GM19324 (cell line): ENCODE measurements at regions not wholly inside any gene's neighbourhood (a gene's known extent, or its start where the extent isn't known, plus 50 kb on each side); places are given as distances from the start of the nearest gene placed in this dataset.
"Not testable (repeated sequence)": the region's sequence is repeated elsewhere in the genome, so short reads cannot be mapped to it uniquely, and the experiment has no call there.

Experiments used
- ATAC-seq: cut with Tn5 transposase; IDR thresholded peaks from one replicate; pipeline ENCODE4 v1.9.1; 2021; ENCODE audit warnings: mild to moderate bottlenecking, moderate library complexity; ENCODE audit not compliant: unreplicated experiment, low FRiP score

DNA sequence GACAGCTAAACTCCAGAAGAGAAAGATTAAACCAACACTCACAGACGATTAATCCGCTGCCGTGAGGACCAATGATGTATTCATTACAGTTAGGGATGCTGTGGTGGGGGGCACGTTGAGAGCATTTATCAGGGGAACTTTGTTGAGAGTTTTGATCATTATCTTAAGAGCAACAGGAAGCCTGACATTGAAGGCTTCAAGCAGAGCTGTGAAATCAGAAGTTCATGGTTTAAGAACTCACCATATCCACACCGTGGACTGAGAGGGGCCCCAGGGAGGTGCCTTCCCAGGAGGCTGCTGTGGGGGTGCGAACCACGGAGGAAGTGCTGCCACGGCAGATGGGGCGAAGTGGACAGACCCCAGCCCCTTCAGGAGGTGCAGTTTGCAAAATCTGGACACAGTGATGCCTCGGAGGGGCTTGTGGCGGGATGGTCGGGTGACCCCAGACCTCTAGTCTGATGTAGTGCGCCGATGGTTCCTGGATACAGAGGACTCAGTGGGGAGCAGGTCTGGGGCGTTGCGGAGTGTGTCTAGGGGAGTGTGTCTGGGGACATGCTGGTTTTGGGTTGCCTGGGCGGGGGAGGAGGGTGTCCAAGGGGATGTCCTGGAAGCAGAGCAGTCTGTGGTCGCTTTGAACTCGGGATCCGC, 73.0 kb downstream of the DIO3 start:
- ATAC-seq = no peak

DNA sequence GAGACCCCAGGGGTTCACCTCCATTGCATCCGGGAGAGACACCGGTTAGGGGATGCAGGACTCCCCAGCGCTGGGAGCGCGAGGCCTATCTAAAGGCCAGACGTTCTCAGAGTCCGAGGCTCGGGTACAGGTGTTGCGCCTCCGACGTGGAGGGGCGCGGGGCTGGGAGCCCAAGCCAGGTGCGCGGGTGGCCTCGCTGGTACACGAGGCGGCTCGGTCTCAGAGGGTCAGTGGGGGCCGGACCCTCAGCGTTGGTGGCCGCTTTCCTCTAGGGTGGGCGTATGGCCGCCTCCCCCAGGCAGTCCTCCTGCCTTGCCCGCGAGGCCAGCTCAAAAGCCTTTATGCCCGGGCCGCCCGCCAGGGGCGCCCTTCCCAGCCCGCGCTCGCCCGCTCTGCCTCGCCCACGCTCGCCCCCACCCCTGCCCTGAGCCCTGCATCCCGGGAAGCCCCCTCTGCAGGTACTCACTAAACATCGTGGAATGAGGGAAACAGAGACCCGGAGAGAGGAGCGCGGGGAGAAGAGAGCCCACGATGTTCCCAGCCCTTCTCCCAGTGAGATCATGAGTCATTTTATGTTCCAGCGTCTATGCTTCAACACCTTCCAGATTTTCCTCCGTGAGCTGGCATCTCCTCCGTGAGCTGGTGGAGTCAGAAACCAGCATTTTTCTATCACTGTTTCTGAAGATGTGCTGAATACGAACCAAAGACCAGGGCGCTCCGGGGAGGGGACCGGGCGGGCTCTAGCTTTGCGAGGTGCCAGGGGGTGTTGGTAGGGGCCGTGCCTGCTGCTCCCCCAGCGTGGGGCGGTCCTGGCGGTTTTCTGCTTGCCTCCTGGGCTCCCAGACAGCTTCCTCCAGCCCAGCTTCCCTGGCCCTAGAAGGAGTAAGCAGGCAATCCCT, 73.8 kb downstream of the DIO3 start:
- ATAC-seq = no peak

DNA sequence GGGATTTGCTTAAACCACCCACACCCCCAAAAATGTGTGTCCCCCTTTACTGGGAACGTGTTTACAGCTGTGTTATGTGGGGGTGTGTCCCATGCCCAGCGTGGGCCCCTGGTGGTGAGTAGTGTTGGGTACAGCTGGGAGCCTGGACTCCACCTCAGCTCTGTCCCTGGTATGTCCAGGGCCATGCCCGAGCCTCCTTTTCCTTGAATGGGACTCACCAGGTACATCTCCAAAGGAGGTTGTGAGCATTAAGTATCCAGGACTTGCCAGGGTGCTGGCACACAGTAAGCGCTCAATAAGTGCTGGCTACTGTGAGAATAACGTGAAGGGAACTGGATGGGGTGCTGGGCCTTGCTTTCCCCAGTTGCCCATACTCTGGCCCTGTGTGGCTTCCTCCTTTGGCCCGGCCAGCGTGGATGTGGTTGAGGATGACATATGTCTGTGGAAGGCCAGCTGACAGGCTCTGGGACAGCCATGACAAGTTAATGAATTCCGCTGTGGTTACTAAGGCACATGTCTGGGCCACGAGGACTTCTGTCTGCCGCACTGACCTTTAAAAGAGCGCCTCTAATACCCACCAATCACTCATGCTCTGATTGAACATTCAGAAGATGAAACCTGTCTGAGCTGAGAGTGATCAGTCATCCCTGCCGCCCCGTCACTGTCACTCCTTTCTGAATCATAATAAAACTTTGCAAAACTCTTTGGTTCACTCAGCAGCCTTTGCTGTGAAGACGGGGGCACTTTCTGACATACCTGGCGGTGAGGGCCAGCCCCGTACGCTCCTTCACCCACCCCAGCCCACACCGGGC, 74.7 kb downstream of the DIO3 start:
- ATAC-seq = no peak

DNA sequence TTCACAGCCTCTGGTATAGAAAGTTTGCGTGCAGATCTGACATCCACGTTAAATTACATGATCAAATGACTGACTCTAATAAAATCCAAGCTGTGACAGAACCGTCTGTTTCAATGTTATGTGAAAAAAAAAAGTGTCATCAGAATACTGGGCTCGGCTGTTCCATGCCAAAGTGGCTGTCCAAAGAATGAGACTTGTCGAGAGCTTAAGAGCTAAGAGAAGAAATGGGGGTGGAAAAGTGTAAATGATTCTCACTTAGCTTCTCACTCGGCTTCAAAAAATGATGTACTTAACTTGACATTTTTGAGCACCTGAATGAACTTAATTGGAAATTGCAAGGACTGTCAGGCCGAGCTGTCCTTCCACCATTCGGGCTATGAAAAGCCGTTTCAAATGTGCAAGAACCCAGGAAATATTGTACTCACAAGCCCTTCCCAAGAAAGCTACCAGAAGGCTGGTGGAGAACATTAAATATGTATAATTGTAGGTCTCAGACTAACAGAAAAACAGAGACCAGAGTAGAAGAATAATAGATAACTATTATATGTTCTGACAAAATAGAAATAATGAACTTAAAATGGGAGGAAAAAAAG, 78.0 kb downstream of the DIO3 start:
- ATAC-seq = no peak

DNA sequence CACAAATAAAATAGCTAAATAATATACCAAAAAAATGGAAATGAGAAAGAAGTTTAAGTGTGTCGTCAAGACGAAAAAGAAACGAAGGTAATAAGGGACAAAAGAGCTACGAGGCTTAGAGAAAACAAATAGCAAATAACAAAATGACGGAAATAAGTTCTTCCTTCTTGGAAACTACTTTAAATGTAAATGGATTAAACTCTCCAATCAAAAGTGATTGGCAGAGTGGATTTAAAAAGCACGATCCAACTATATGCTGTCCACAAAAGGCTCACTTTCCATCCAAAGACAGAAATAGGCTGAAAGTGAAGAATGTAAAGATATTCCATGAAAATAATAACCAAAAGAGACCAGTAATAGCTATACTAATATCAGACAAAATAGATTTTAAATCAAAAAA, 82.4 kb downstream of the DIO3 start:
- no peak for ATAC-seq

DNA sequence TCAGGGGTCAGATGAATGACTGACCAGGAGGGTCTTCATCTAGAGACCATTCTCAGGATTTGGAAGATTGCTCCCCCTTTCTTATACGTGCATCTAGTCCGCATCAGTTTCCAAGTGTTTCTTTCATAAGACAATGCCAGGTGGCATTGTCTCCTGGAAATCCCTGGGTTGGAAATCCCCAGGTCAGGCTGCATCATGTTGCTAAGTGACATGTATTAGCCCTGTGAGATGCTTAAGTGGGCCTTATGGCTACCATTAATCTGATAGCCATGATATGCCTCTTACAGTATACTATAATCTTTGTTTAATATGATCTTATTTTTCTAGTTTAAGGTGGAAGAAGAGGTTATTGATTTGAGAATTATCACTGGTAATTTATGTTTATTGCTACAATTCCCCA, 92.8 kb downstream of the DIO3 start:
- ATAC-seq = no peak

DNA sequence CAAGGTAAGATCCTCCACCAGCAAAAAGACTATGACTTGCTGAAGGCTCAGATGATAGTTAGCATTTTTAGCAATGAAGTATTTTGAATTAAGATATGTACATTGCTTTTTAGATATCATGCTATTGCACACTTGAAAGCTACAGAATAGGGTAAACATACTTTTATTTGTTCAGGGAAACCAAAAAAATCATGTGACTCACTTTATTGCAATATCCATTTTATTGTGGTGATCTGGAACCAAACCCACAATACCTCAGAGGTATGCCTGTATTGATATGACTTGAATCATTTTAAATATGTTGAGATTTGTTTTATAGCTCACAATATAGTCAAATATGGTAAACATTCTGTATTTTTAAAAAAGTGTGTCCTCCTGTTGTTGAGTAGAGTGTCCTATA, 96.1 kb downstream of the DIO3 start:
- ATAC-seq = no peak

DNA sequence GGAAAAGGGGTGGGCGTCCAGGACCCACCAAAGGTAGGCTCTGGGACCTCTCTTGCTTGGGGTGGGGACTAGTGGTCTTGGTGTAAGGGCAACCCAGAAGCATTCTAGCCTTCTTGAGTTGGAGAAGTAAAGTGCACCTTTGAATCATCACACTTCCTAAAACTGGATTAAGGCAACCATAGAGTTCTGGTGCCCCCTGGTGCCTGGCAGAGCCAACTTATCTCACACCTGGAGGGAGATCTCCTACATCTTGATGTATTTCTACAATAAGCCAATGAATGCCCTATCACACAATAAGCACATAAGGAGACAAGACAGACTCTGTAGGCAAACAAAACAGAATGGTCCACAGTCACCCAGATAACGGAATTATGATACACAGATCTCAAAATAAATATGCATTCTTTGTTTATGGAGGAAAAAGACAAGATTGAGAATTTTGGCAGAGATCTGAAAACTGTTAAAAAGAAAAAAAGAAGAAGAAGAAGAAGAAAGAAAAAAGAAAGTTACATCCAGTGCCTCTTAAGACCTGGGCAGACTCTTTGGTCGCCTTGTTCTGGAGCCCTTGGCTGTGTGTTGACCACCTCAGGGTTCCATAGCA, 95.9 kb upstream of the PPP2R5C start:
- peak; percentile 43 for ATAC-seq

DNA sequence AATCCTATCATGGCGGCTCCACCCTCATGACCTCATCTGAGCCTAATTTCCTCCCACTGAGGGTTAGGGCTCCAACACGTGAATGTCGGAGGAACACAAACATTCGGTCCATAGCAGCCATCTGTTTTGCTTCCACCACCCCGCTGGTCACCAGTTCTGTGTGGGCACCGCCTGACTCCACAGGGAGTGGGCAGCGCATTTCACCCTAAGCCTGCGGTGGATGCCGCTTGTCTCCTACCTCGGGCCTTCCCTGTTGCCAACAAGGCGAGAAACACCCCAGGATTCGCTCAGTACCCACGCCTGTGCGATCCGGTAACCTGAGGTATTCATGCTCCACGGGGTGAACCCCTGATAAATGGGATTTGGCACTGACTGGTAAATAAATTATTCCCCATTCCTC, 95.2 kb upstream of the PPP2R5C start:
- no peak for ATAC-seq

DNA sequence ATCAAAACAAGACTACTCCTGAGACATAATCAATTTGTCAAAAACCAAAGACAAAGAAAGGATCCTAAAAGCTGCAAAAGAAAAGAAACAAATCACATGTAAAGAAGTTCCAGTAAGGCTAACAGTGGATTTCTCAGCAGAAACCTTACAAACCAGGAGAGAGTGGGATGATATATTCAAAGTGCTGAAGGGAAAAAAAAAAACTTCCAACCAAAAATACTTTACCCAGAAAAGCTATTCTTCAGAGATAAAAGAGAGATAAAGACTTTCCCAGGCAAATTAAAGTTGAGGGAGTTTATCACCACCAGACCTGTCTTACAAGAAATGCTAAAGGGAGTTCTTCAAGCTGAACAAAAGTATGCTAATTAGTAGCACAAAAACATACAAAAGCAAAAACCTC, 91.9 kb upstream of the PPP2R5C start:
- no peak for ATAC-seq

DNA sequence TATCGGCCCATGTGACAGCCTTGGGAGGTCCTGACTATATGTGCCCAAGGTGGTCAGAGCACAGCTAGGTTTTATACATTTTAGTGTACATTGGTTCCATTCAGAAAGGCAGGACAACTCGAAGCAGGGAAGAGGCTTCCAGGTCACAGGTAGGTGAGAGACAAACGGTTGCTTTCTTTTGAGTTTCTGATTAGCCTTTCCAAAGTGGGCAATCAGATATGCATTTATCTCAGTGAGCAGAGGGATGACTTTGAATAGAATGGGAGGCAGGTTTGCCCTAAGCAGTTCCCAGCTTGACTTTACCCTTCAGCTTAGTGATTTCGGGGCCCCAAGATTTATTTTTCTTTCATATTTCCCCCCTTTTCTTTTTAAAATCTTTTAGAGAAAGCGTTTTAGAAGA, 87.6 kb upstream of the PPP2R5C start:
- no peak for ATAC-seq

DNA sequence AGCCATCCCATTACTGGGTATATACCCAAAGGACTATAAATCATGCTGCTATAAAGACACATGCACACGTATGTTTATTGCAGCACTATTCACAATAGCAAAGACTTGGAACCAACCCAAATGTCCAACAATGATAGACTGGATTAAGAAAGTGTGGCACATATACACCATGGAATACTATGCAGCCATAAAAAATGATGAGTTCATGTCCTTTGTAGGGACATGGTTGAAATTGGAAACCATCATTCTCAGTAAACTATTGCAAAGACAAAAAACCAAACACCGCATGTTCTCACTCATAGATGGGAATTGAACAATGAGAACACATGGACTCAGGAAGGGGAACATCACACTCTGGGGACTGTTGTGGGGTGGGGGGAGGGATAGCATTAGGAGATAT, 85.7 kb upstream of the PPP2R5C start:
- ATAC-seq = not testable (repeated sequence)

DNA sequence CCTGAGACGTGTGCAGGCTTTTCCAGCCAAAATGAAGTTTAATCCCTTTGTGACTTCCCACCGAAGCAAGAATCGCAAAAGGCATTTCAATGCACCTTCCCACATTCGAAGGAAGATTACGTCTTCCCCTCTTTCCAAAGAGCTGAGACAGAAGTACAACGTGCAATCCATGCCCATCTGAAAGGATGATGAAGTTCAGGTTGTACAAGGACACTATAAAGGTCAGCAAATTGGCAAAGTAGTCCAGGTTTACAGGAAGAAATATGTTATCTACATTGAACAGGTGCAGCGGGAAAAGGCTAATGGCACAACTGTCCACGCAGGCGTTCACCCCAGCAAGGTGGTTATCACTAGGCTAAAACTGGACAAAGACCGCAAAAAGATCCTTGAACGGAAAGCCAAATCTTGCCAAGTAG, 83.6 kb upstream of the PPP2R5C start:
- not testable (repeated sequence) for ATAC-seq

DNA sequence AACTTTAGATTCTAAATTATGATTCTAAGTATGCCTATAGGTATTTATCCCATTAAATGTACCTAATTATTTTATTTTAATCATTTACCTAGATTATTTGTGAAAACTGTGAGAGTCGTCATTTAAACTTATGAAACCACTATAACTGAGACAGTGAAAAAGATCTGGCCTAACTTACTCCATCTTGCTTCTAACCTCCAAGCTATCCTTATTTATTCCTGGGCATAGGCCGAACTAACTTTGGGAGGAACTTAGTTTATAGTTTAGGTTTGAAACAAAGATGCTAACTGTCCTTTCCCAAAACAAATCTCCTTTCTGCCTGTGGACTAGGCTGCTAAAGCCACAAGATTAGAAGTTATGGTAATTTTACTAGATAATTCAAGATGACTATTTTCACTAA, 79.7 kb upstream of the PPP2R5C start:
- no peak for ATAC-seq

DNA sequence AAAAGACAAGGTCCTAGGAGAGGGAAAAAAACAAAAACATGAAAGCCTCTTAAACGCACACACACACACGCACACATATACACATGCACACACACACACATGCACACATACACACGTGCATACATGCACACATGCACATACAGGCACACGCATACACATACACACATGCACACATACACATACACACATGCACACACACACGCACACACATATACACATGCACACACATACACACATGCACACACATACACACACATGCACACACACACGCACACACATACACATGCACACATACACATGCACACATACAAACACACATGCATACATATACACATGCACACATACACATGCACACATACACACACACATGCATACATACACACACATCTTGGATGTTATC, 78.1 kb upstream of the PPP2R5C start:
- ATAC-seq = no peak

DNA sequence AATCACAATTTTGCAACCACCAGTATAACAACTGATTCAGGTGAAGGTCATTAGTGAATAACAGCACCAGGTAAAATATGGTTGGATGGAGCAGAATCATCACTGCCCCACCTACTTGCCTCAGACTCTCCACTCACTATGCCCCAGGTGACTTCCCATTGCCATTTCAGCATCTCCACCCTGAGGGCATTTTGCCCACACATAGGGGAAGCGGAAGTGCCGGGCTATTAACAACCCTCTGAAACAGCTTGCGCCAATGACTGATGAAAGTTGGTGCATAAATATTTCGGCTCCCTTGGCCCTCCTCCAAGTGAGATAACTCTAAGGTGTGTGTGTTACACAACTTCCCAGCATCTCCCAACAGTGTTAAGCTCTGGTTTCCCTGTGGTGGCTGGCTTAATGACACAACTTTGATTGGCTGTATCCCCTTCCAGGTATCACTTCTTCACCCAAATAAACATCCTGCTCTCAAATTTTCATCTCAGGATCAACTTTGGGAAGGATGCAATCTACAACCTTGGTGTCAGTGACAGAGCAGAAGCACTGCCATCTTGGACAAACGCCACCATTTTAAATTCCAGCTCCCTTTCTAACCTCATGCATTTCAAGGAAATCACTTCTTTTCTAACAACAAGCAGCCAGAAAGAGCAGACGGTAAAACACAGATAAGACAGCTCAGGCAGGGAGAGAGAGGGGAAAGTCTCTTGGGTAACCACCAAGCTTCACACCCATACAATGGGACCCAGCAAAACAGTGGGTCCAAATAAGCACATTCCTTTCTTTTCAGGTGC, 73.6 kb upstream of the PPP2R5C start:
- no peak for ATAC-seq

DNA sequence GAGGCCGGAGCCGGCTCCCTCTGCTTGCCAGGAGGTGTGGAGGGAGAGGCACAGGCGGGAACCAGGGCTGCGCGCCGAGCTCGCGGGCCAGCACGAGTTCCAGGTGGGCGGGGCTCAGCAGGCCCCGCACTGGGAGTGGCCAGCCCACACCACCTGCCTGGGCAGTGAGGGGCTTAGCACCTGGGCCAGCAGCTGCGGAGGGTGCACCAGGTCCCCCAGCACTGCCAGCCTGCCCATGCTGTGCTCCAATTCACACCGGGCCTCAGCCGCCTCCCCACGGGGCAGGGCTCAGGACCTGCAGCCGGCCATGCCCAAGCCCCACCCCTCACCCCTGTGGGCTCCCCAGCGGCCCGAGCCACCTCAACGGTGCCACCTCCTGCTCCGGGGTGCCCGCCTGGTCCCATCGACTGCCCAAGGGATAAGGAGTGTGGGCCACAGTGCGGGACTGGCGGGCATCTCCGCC, 72.4 kb upstream of the PPP2R5C start:
- no peak for ATAC-seq

DNA sequence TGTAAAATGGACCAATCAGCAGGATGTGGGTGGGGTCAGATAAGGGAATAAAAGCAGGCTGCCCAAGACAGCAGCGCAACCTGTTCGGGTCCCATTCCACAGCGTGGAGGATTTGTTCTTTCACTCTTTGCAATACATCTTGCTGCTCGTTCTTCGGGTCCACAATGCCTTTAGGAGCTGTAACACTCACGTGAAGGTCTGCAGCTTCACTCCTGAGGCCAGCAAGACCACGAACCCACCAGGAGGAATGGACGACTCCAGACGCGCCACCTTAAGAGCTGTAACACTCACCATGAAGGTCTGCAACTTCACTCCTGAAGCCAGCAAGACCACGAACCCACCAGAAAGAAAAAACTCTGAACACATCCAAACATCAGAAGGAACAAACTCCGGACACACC, 71.5 kb upstream of the PPP2R5C start:
- not testable (repeated sequence) for ATAC-seq

DNA sequence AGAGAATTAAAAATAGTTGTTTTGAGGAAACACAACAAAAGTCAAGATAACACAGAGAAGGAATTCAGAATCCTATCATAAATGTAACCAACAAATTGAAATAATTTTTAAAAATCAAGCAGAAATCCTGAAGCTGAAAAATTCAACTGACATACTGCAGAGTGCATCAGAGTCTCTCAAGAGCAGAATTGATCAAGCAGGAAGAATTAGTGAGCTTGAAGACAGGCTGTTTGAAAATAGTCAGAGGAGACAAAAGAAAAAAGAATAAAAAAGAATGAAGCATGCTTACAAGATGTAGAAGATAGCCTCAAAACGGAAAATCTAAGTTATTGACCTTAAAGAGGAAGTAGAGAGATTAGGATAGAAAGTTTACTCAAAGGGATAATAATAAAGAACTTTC, 65.8 kb upstream of the PPP2R5C start:
- no peak for ATAC-seq

DNA sequence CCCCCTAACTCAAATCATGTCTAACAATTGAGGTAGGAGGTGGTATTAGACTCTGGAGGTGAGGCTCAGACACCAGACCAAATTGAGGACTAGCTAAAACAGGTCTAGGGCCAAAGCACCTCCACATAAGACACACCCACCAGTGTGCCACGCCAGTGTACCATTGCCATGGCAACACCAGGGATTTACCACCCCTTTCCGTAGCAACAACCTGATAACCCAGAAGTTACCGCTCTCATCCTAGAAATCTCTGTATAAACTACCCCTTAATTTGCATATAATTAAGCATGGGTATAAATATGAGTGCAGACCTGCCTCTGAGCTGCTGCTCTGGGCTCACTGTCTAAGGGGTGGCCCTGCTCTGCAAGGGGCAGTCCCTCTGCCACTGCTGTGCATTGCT, 57.4 kb upstream of the PPP2R5C start:
- no peak for ATAC-seq
